ENCODE measurements at regions not wholly inside any gene's neighbourhood (a gene's known extent, or its start where the extent isn't known, plus 50 kb on each side); places are given as distances from the start of the nearest gene placed in this dataset.

- Histone ChIP-seq H3K9me3 (ENCODE audit: control insufficient read depth in 2 of 2, insufficient read depth in 1 of 2, low read depth in 1 of 2, low read length in 1 of 2) (no peaks in the 10 kb centered on the region), H3K36me3 (ENCODE audit: control insufficient read depth in 3 of 3, insufficient read depth in 2 of 3, low read depth in 1 of 3, low read length in 3 of 3) (no peaks in the 10 kb centered on the region), H3K27me3 (ENCODE audit: control insufficient read depth in 3 of 3, insufficient read depth in 3 of 3, low read length in 3 of 3) (no peaks in the 10 kb centered on the region), H3K4me3 (ENCODE audit: low read depth in 1 of 3, low read length in 3 of 3) (no peak overlapping the region), H3K4me1 (ENCODE audit: control insufficient read depth in 3 of 3, insufficient read depth in 2 of 3, low read depth in 1 of 3, low read length in 2 of 3) (no peaks in the 10 kb centered on the region), H3K27ac (ENCODE audit: low read depth in 1 of 3, low read length in 2 of 3) (no peak overlapping the region)
- DNase-seq (no peak), FAIRE-seq (no peak)
- WGBS, 3 donors = 68 to 79% (median 73%) methylated on average over 10 of the region's 10 CpGs
These were observed 141.1 kb upstream of the SMIM23 start for GRCh38 chr5:171644536-171644935.

DNA sequence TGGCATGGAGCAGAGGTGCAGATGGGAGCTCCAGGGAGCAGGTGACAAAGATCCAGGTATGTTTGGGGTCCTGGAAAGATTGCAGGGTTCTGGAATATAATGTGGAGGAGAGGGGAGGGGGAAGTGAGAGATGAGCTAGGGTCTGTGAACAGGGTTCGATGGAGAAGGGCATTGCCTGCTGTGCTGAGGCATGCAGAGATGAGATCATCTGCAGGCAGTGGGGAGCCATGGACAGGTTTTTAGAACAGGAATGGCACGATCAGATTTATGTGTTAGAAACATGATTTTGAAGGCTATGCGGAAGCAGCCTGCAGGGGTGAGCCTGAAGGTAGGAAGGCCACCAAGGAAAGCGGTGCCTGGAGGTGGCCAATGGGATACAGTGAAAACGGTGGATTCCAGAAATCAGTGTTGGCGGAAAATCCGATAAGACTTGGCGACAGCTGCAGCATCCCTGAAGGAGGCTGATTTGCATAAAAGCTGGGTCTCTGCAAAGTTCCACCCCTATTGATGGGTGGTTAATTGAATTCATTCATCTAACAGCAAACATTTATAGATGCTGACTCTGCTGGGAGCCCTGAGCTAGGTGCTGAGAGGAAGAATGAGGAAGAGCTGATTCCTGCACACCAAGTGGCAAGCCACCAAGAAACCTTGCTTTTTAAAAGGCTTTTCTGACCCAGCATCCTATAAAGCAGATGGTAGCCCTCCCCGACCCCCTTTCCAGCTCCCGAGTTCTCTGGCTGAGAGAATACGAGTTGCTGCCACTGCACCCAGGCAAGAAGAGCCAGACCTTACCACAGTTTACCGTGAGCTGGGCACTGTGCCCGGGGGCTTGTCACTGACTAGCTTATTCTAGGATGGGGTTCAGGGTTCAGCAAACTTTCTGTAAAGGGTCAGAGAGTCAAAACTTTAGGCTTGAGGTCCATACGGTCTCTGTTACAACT is 139.2 kb upstream of the SMIM23 start:
- H3K9me3 ChIP-seq (ENCODE audit: control insufficient read depth in 2 of 2, insufficient read depth in 1 of 2, low read depth in 1 of 2, low read length in 1 of 2) = no peaks in the 10 kb centered on the region
- no peaks in the 10 kb centered on the region for H3K4me1 ChIP-seq (ENCODE audit: control insufficient read depth in 3 of 3, insufficient read depth in 2 of 3, low read depth in 1 of 3, low read length in 2 of 3)
- H3K36me3 ChIP-seq (ENCODE audit: control insufficient read depth in 3 of 3, insufficient read depth in 2 of 3, low read depth in 1 of 3, low read length in 3 of 3) = no peaks in the 10 kb centered on the region
- no peak overlapping the region for H3K4me3 ChIP-seq (ENCODE audit: low read depth in 1 of 3, low read length in 3 of 3)
- no peak for DNase-seq
- 71 to 83% (median 79%) methylated on average over 14 of the region's 14 CpGs for WGBS, 3 donors
- FAIRE-seq = no peak
- no peaks in the 10 kb centered on the region for H3K27me3 ChIP-seq (ENCODE audit: control insufficient read depth in 3 of 3, insufficient read depth in 3 of 3, low read length in 3 of 3)
- no peak overlapping the region for H3K27ac ChIP-seq (ENCODE audit: low read depth in 1 of 3, low read length in 2 of 3)

- no peak overlapping the region for H3K27ac ChIP-seq (ENCODE audit: low read depth in 1 of 3, low read length in 2 of 3)
- no peaks in the 10 kb centered on the region for H3K4me1 ChIP-seq (ENCODE audit: control insufficient read depth in 3 of 3, insufficient read depth in 2 of 3, low read depth in 1 of 3, low read length in 2 of 3)
- H3K36me3 ChIP-seq (ENCODE audit: control insufficient read depth in 3 of 3, insufficient read depth in 2 of 3, low read depth in 1 of 3, low read length in 3 of 3) = no peaks in the 10 kb centered on the region
- no peak overlapping the region for H3K4me3 ChIP-seq (ENCODE audit: low read depth in 1 of 3, low read length in 3 of 3)
- H3K27me3 ChIP-seq (ENCODE audit: control insufficient read depth in 3 of 3, insufficient read depth in 3 of 3, low read length in 3 of 3) = no peaks in the 10 kb centered on the region
- 66 to 72% (median 66%) methylated on average over 15 of the region's 15 CpGs for WGBS, 3 donors
- no peak for FAIRE-seq
- no peaks in the 10 kb centered on the region for H3K9me3 ChIP-seq (ENCODE audit: control insufficient read depth in 2 of 2, insufficient read depth in 1 of 2, low read depth in 1 of 2, low read length in 1 of 2)
- DNase-seq = no peak
These were observed 138.3 kb upstream of the SMIM23 start for GRCh38 chr5:171647043-171647903.

- no peak overlapping the region for H3K4me3 ChIP-seq (ENCODE audit: low read depth in 1 of 3, low read length in 3 of 3)
- no peaks in the 10 kb centered on the region for H3K36me3 ChIP-seq (ENCODE audit: control insufficient read depth in 3 of 3, insufficient read depth in 2 of 3, low read depth in 1 of 3, low read length in 3 of 3)
- FAIRE-seq (no peak), DNase-seq (no peak)
- no peaks in the 10 kb centered on the region for H3K4me1 ChIP-seq (ENCODE audit: control insufficient read depth in 3 of 3, insufficient read depth in 2 of 3, low read depth in 1 of 3, low read length in 2 of 3)
- H3K27me3 ChIP-seq (ENCODE audit: control insufficient read depth in 3 of 3, insufficient read depth in 3 of 3, low read length in 3 of 3) = no peaks in the 10 kb centered on the region
- no peaks in the 10 kb centered on the region for H3K9me3 ChIP-seq (ENCODE audit: control insufficient read depth in 2 of 2, insufficient read depth in 1 of 2, low read depth in 1 of 2, low read length in 1 of 2)
- WGBS, 3 donors = 68 to 86% (median 72%) methylated on average over 4 of the region's 4 CpGs
- H3K27ac ChIP-seq (ENCODE audit: low read depth in 1 of 3, low read length in 2 of 3) = no peak overlapping the region
These were observed 137.7 kb upstream of the SMIM23 start for GRCh38 chr5:171647904-171648260.

- Histone ChIP-seq H3K27me3 (ENCODE audit: control insufficient read depth in 3 of 3, insufficient read depth in 3 of 3, low read length in 3 of 3) (no peaks in the 10 kb centered on the region), H3K9me3 (ENCODE audit: control insufficient read depth in 2 of 2, insufficient read depth in 1 of 2, low read depth in 1 of 2, low read length in 1 of 2) (no peaks in the 10 kb centered on the region), H3K4me3 (ENCODE audit: low read depth in 1 of 3, low read length in 3 of 3) (no peak overlapping the region), H3K27ac (ENCODE audit: low read depth in 1 of 3, low read length in 2 of 3) (no peak overlapping the region), H3K4me1 (ENCODE audit: control insufficient read depth in 3 of 3, insufficient read depth in 2 of 3, low read depth in 1 of 3, low read length in 2 of 3) (no peaks in the 10 kb centered on the region), H3K36me3 (ENCODE audit: control insufficient read depth in 3 of 3, insufficient read depth in 2 of 3, low read depth in 1 of 3, low read length in 3 of 3) (no peaks in the 10 kb centered on the region)
- FAIRE-seq = no peak
- WGBS, 3 donors = 73 to 78% (median 74%) methylated on average over 10 of the region's 10 CpGs
- no peak for DNase-seq
These were observed 137.1 kb upstream of the SMIM23 start for GRCh38 chr5:171648279-171649074.

DNA sequence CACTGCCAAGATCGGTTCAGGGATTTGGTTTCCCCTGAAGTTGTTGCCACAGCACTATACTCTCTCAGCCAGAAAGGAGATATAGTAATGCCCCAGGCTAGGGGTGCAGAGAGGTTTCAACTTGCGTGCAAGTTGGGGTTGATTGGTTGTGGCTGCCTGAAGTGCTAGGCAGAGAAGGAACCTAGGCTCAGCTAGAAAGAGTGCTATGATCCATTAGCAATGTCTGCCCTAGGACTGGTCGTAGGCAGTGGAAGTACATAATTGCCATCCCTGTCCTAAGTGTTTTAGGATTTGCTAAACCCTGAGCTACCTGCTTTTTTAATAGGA is 136.6 kb upstream of the SMIM23 start:
- 79 to 84% (median 82%) methylated on average over 3 of the region's 3 CpGs for WGBS, 3 donors
- no peaks in the 10 kb centered on the region for H3K4me1 ChIP-seq (ENCODE audit: control insufficient read depth in 3 of 3, insufficient read depth in 2 of 3, low read depth in 1 of 3, low read length in 2 of 3)
- no peak overlapping the region for H3K4me3 ChIP-seq (ENCODE audit: low read depth in 1 of 3, low read length in 3 of 3)
- no peaks in the 10 kb centered on the region for H3K36me3 ChIP-seq (ENCODE audit: control insufficient read depth in 3 of 3, insufficient read depth in 2 of 3, low read depth in 1 of 3, low read length in 3 of 3)
- no peaks in the 10 kb centered on the region for H3K9me3 ChIP-seq (ENCODE audit: control insufficient read depth in 2 of 2, insufficient read depth in 1 of 2, low read depth in 1 of 2, low read length in 1 of 2)
- H3K27ac ChIP-seq (ENCODE audit: low read depth in 1 of 3, low read length in 2 of 3) = no peak overlapping the region
- no peaks in the 10 kb centered on the region for H3K27me3 ChIP-seq (ENCODE audit: control insufficient read depth in 3 of 3, insufficient read depth in 3 of 3, low read length in 3 of 3)
- DNase-seq (no peak), FAIRE-seq (no peak)

GRCh38 chr5:171650597-171650996 is 135.0 kb upstream of the SMIM23 start:
- H3K4me1 ChIP-seq (ENCODE audit: control insufficient read depth in 3 of 3, insufficient read depth in 2 of 3, low read depth in 1 of 3, low read length in 2 of 3) = no peaks in the 10 kb centered on the region
- DNase-seq = no peak
- 78 to 85% (median 82%) methylated on average over 8 of the region's 8 CpGs for WGBS, 3 donors
- H3K36me3 ChIP-seq (ENCODE audit: control insufficient read depth in 3 of 3, insufficient read depth in 2 of 3, low read depth in 1 of 3, low read length in 3 of 3) = no peaks in the 10 kb centered on the region
- no peaks in the 10 kb centered on the region for H3K27me3 ChIP-seq (ENCODE audit: control insufficient read depth in 3 of 3, insufficient read depth in 3 of 3, low read length in 3 of 3)
- no peaks in the 10 kb centered on the region for H3K9me3 ChIP-seq (ENCODE audit: control insufficient read depth in 2 of 2, insufficient read depth in 1 of 2, low read depth in 1 of 2, low read length in 1 of 2)
- no peak overlapping the region for H3K4me3 ChIP-seq (ENCODE audit: low read depth in 1 of 3, low read length in 3 of 3)
- no peak overlapping the region for H3K27ac ChIP-seq (ENCODE audit: low read depth in 1 of 3, low read length in 2 of 3)
- FAIRE-seq = no peak

- H3K27ac ChIP-seq (ENCODE audit: low read depth in 1 of 3, low read length in 2 of 3) = no peak overlapping the region
- no peak overlapping the region for H3K4me3 ChIP-seq (ENCODE audit: low read depth in 1 of 3, low read length in 3 of 3)
- H3K9me3 ChIP-seq (ENCODE audit: control insufficient read depth in 2 of 2, insufficient read depth in 1 of 2, low read depth in 1 of 2, low read length in 1 of 2) = no peaks in the 10 kb centered on the region
- FAIRE-seq = no peak
- no peaks in the 10 kb centered on the region for H3K27me3 ChIP-seq (ENCODE audit: control insufficient read depth in 3 of 3, insufficient read depth in 3 of 3, low read length in 3 of 3)
- no peaks in the 10 kb centered on the region for H3K4me1 ChIP-seq (ENCODE audit: control insufficient read depth in 3 of 3, insufficient read depth in 2 of 3, low read depth in 1 of 3, low read length in 2 of 3)
- 66 to 77% (median 77%) methylated on average over 3 of the region's 3 CpGs for WGBS, 3 donors
- no peaks in the 10 kb centered on the region for H3K36me3 ChIP-seq (ENCODE audit: control insufficient read depth in 3 of 3, insufficient read depth in 2 of 3, low read depth in 1 of 3, low read length in 3 of 3)
- no peak for DNase-seq
These were observed 134.5 kb upstream of the SMIM23 start for GRCh38 chr5:171651102-171651501.

Data from small intestine (tissue), 7 donors.